K562 (cell line): ENCODE measurements at regions not wholly inside any gene's neighbourhood (a gene's known extent, or its start where the extent isn't known, plus 50 kb on each side); places are given as distances from the start of the nearest gene placed in this dataset.

Experiments used
- ATAC-seq: fragments of 200-7000 bp; cut with Tn5 transposase; 3 replicates; pipeline ENCODE4 v1.9.1; 2020; ENCODE audit warnings: moderate library complexity
- BruUV-seq: library from RNA; stranded (reverse); fragments of 400-500 nt; replicated peaks from 2 replicates; lab custom pipeline; 2021; lab: Mats Ljungman, UMichigan
- CTCF ChIA-PET: fragments of 300-600 bp; formaldehyde crosslinking; extraction: SDS; loops from one replicate; lab custom pipeline; 2021; ENCODE audit warnings: low intra/inter-chr PET ratio; lab: Yijun Ruan, JAX
- POLR2A ChIA-PET: fragments of 300-600, 350-650 bp; sonication (Branson Sonifier 250); formaldehyde crosslinking; extraction: SDS; loops from one replicate; lab custom pipeline; 2021; ENCODE audit warnings: antibody characterized with exemption, inconsistent platforms; lab: Yijun Ruan, JAX
- DNase-seq, 4 experiments: peaks; one replicate each; pipeline versions ENCODE4 v3.0.0 to v3.0.0-alpha.2; 2011 to 2018; ENCODE audit warnings: low spot score in 3 of 4, mixed read lengths in 3 of 4; ENCODE audit errors: extremely low read depth in 1 of 4
- FAIRE-seq: peaks from 2 replicates; lab custom pipeline; 2011; peaks lifted over from hg19 to GRCh38; lab: Jason Lieb, UNC
- H2AFZ ChIP-seq: 2 replicates; pipeline ENCODE4 v1.6.0; 2011; ENCODE audit warnings: low read depth, low read length, control low read depth, inconsistent platforms
- H3K27ac ChIP-seq: fragments of 200-600 bp; 3 replicates; pipeline ENCODE4 v1.8.0; 2011; ENCODE audit warnings: low read depth, mild to moderate bottlenecking, control low read depth, inconsistent platforms, low read length, moderate library complexity, mixed read lengths; ENCODE audit errors: extremely low read depth
- H3K27me3 ChIP-seq, 2 experiments: fragments of 300-600 bp in 1 of 2; 2 replicates in 1 of 2; 3 replicates in 1 of 2; pipeline versions ENCODE4 v1.6.0 to v1.8.0; 2011; ENCODE audit warnings: inconsistent platforms in 2 of 2, low read length in 2 of 2, mild to moderate bottlenecking in 1 of 2, mixed read lengths in 1 of 2, moderate library complexity in 1 of 2; ENCODE audit not compliant: control insufficient read depth in 2 of 2, insufficient read depth in 2 of 2
- H3K36me3 ChIP-seq: fragments of 300-600 bp; 3 replicates; pipeline ENCODE4 v1.8.0; 2011; ENCODE audit warnings: mild to moderate bottlenecking, low read length, inconsistent platforms; ENCODE audit not compliant: control insufficient read depth, insufficient read depth
- H3K4me1 ChIP-seq, 2 experiments: fragments of 200-600 bp in 1 of 2; replicated peaks in 1 of 2; 2 replicates in 1 of 2; 3 replicates in 1 of 2; pipeline versions ENCODE4 v1.5.1 to v1.8.0; 2011; ENCODE audit warnings: inconsistent platforms in 2 of 2, low read length in 2 of 2, mild to moderate bottlenecking in 1 of 2, mixed read lengths in 1 of 2, moderate library complexity in 1 of 2; ENCODE audit not compliant: control insufficient read depth in 2 of 2, insufficient read depth in 2 of 2
- H3K4me2 ChIP-seq: 2 replicates; pipeline ENCODE4 v1.6.1; 2011; ENCODE audit warnings: low read length, control low read depth, inconsistent platforms, mixed read lengths; ENCODE audit not compliant: insufficient read depth
- H3K4me3 ChIP-seq: fragments of 200-600 bp; sonication (generic), shearing (Covaris generic); 2 replicates; pipeline ENCODE4 v1.5.1; 2016; ENCODE audit warnings: control low read depth, inconsistent platforms
- H3K79me2 ChIP-seq: fragments of 200-600 bp; 3 replicates; pipeline ENCODE4 v1.8.0; 2011; ENCODE audit warnings: low read length, inconsistent platforms; ENCODE audit not compliant: control insufficient read depth, insufficient read depth
- H3K9ac ChIP-seq, 2 experiments: 2 replicates each; pipeline versions ENCODE4 v1.6.0 to v1.6.1; 2011; ENCODE audit warnings: low read depth in 2 of 2, low read length in 2 of 2, control low read depth in 1 of 2, inconsistent platforms in 1 of 2, mild to moderate bottlenecking in 1 of 2, mixed read lengths in 1 of 2; ENCODE audit not compliant: insufficient read depth in 1 of 2
- H3K9me1 ChIP-seq: one replicate; pipeline ENCODE4 v1.6.0; 2011; ENCODE audit warnings: inconsistent platforms, mild to moderate bottlenecking, low read length, moderate library complexity; ENCODE audit not compliant: control insufficient read depth, insufficient read depth
- H3K9me3 ChIP-seq: replicated peaks from 2 replicates; pipeline ENCODE4 v1.5.1; 2011; ENCODE audit warnings: low read depth, low read length, inconsistent platforms; ENCODE audit not compliant: control insufficient read depth, insufficient read depth
- H4K20me1 ChIP-seq: replicated peaks from 2 replicates; pipeline ENCODE4 v1.6.1; 2011; ENCODE audit warnings: low read length, inconsistent platforms, mixed read lengths; ENCODE audit not compliant: control insufficient read depth, insufficient read depth
- GATA2 ChIP-seq: sonication (generic); formaldehyde crosslinking; IDR thresholded peaks from 2 replicates; pipeline ENCODE4 v1.4.0; 2020; ENCODE audit warnings: mild to moderate bottlenecking, missing genetic modification reagents
- HNRNPK ChIP-seq: fragments of 200-400 bp; formaldehyde crosslinking; IDR thresholded peaks from one replicate; pipeline ENCODE4 v1.6.1; 2018; ENCODE audit warnings: mild to moderate bottlenecking, low read depth, low read length; ENCODE audit not compliant: poor library complexity, severe bottlenecking
- MLX ChIP-seq, 2 experiments: fragments of 450-650 bp in 1 of 2; sonication (generic) in 1 of 2; formaldehyde crosslinking; conservative IDR thresholded peaks; 2 replicates each; pipeline versions ENCODE4 v1.4.0 to v1.8.1; 2020 to 2022; ENCODE audit warnings: mild to moderate bottlenecking in 1 of 2, missing genetic modification reagents in 1 of 2
- MYBL2 ChIP-seq, 2 experiments: fragments of 450-650 bp in 1 of 2; sonication (generic) in 1 of 2; formaldehyde crosslinking in 1 of 2; IDR thresholded peaks; 2 replicates each; pipeline versions ENCODE4 v1.6.1 to v1.8.1; 2017 to 2022; ENCODE audit warnings: borderline replicate concordance in 1 of 2, inconsistent platforms in 1 of 2, low read depth in 1 of 2, mild to moderate bottlenecking in 1 of 2, missing genetic modification reagents in 1 of 2, moderate library complexity in 1 of 2
- NELFE ChIP-seq: IDR thresholded peaks from 2 replicates; pipeline ENCODE4 v1.6.1; 2011; ENCODE audit warnings: mild to moderate bottlenecking; ENCODE audit not compliant: insufficient read depth, insufficient read length
- NFXL1 ChIP-seq: fragments of 450-650 bp; formaldehyde crosslinking; IDR thresholded peaks from 2 replicates; pipeline ENCODE4 v1.4.0; 2021; ENCODE audit warnings: mild to moderate bottlenecking
- SMC3 ChIP-seq: conservative IDR thresholded peaks from 2 replicates; pipeline ENCODE4 v1.6.1; 2011; ENCODE audit warnings: low read depth, low read length, improper control_type of control experiment; ENCODE audit not compliant: insufficient read depth
- SREBF2 ChIP-seq: sonication (generic); formaldehyde crosslinking; IDR thresholded peaks from 2 replicates; pipeline ENCODE4 v1.4.0; 2020; ENCODE audit warnings: mild to moderate bottlenecking, missing genetic modification reagents
- WGBS: fragments of 100-300 bp; shearing (Covaris generic); methylation state at CpG from one replicate; pipeline ENCODE4 v1.1.6; 2016; ENCODE audit warnings: low coverage, mixed read lengths; ENCODE audit not compliant: insufficient coverage; ENCODE audit errors: missing lambda C conversion rate; 5-methylcytosine and 5-hydroxymethylcytosine counted together
- in situ Hi-C: fragments of 300-500 bp; cut with MboI; formaldehyde crosslinking; loops from 4 replicates; pipeline ENCODE4 v1.15.0; 2018; ENCODE audit warnings: inconsistent platforms, mixed read lengths
- intact Hi-C: fragments of 100-400 bp; cut with micrococcal nuclease; formaldehyde crosslinking; loops from 2 replicates; pipeline ENCODE4 v1.14.2; 2022

DNA sequence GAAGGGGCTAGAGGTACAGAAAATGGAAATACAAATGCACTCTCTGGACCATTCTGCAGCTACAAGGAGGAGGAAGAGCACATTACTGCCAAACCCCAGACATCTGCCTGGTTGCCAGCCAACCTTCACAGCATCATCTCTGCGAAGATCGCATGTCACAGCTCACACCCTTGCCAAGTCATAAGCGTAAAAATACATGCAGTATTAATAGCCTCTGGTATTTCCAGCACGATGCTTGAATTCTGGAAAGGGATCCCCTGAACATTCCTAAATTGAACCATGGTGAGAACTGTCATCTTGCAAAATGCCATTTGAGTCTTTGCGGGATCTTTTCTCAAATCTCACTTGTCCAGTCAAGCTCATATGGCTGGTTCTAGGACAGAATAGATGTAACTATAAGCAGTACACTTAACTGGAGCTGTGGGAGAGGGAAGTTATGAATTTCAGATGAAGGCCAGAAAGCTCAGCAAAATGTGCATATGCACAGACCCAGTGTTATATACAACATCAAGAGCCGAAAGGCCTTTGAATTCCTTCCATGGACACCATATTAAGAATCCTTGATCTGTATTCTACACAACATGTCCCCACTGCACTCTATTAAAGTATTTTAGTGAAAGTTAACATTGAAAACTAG is 211.6 kb downstream of the DUSP6 start:
- CTCF ChIA-PET, result no interaction called here
- Histone ChIP-seq H3K4me2 (no peak overlapping the region), H3K79me2 (no peaks in the 10 kb centered on the region), H3K9me3 (no peaks in the 10 kb centered on the region)
- no TSS peak for BruUV-seq
- no peak for TF ChIP-seq GATA2 (CRISPR knock-in tag)
- no peak for TF ChIP-seq SREBF2 (CRISPR knock-in tag)
- TF ChIP-seq SMC3, result no peak
- TF ChIP-seq HNRNPK, result no peak
- no peak for TF ChIP-seq NFXL1 (CRISPR knock-in tag)
- no peak for TF ChIP-seq NELFE
- no peak for TF ChIP-seq MLX (CRISPR knock-in tag; conservative IDR thresholded peaks at IDR 0.05)
- no peak for TF ChIP-seq MYBL2 (IDR thresholded peaks at IDR 0.05; ENCODE audit: low read depth)
- no peak for TF ChIP-seq MYBL2 (CRISPR knock-in tag; IDR thresholded peaks at IDR 0.05; ENCODE audit: borderline replicate concordance)
- TF ChIP-seq, all 486 proteins: peak for 0
- H3K4me1 ChIP-seq, result no peaks in the 10 kb centered on the region; a peak in 1 of 5 replicates
- no peaks in the 10 kb centered on the region for H4K20me1 ChIP-seq
- ATAC-seq (no peak), DNase-seq (no peak), FAIRE-seq (no peak)
- in situ Hi-C loops (no loop called here), intact Hi-C loops (no loop called here)
- no peaks in the 10 kb centered on the region for H3K9me1 ChIP-seq
- no peak overlapping the region for H3K4me3 ChIP-seq
- no peak overlapping the region for H2AFZ ChIP-seq
- no peaks in the 10 kb centered on the region for H3K27me3 ChIP-seq
- H3K9ac ChIP-seq, result no peak overlapping the region
- H3K27ac ChIP-seq, result no peak overlapping the region
- 3% methylated on average over 6 of the region's 6 CpGs for WGBS
- POLR2A ChIA-PET, result no interaction called here
- no peaks in the 10 kb centered on the region for H3K36me3 ChIP-seq
